Testis (tissue), 2 donors: ENCODE measurements at regions not wholly inside any gene's neighbourhood (a gene's known extent, or its start where the extent isn't known, plus 50 kb on each side); places are given as distances from the start of the nearest gene placed in this dataset.

Experiments
- DNase-seq: peaks from one replicate; pipeline ENCODE4 v3.0.0-alpha.2; 2019
- H3K27ac ChIP-seq, 2 donors: fragments of 200-600 bp; sonication (generic); one replicate each; pipeline ENCODE4 v1.5.1; 2019
- H3K27me3 ChIP-seq: fragments of 200-600 bp; sonication (generic); one replicate; pipeline ENCODE4 v1.5.1; 2019
- H3K36me3 ChIP-seq: fragments of 200-600 bp; sonication (generic); one replicate; pipeline ENCODE4 v1.5.1; 2017; ENCODE audit warnings: low read depth; ENCODE audit errors: missing control alignments
- H3K4me1 ChIP-seq: fragments of 200-600 bp; sonication (generic); one replicate; pipeline ENCODE4 v1.5.1; 2019
- H3K4me3 ChIP-seq, 2 donors: fragments of 200-600 bp; sonication (generic); one replicate each; pipeline ENCODE4 v1.5.1; 2017 to 2019
- H3K9me3 ChIP-seq: fragments of 200-600 bp; sonication (generic); one replicate; pipeline ENCODE4 v1.5.1; 2017
- POLR2A ChIP-seq: fragments of 450-650 bp; IDR thresholded peaks from one replicate; pipeline ENCODE4 v1.6.1; 2017; ENCODE audit warnings: antibody characterized with exemption, mild to moderate bottlenecking, moderate library complexity
- WGBS, 2 donors: methylation state at CpG; one replicate each; pipeline ENCODE4 v1.1.5; 2018; 5-methylcytosine and 5-hydroxymethylcytosine counted together
- intact Hi-C: fragments of 100-400 bp; cut with DNase I; formaldehyde crosslinking; loops from one replicate; pipeline ENCODE4 v1.15.1; 2023; ENCODE audit warnings: low total_unique reads

DNA sequence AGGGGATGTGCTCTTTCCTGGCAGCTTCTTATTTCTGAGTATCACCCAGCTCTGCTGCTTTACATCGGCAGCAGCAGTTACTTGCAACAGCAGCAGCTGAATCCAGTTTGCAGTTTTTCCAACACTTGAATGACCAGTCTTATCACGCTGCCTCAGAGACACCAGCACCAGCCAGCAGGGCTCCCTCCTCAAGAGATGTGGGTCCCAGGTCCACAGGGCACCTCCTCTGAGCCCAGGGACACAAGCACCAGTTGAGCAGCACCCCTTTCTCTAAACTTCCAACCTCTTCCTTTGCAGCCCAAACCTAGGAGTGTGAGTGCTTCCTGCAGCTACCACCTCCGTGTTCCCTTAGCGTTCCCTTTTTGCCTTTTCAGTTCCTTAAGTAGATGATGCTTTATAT lies 50.4 kb upstream of the YPEL5 start:
- intact Hi-C loops = no loop called here
- 68 to 72% methylated on average over 4 of the region's 4 CpGs for WGBS, 2 donors
- no peak for TF ChIP-seq POLR2A
- Histone ChIP-seq H3K27me3 (no peaks in the 10 kb centered on the region), H3K9me3 (no peaks in the 10 kb centered on the region), H3K4me1 (no peaks in the 10 kb centered on the region), H3K4me3 (no peak overlapping the region), H3K36me3 (no peaks in the 10 kb centered on the region), H3K27ac (no peak overlapping the region)
- no peak for DNase-seq
